Testis (tissue), 2 donors: ENCODE measurements at regions not wholly inside any gene's neighbourhood (a gene's known extent, or its start where the extent isn't known, plus 50 kb on each side); places are given as distances from the start of the nearest gene placed in this dataset.

Source experiments
- CTCF ChIP-seq, 3 experiments: fragments of 450-650 bp in 2 of 3; fragments of 200-600 bp in 1 of 3; sonication (generic) in 1 of 3; IDR thresholded peaks; one replicate each; pipeline ENCODE4 v1.5.1; 2016 to 2019; ENCODE audit warnings: antibody characterized with exemption in 3 of 3, mild to moderate bottlenecking in 2 of 3, moderate library complexity in 1 of 3
- POLR2A ChIP-seq: fragments of 450-650 bp; IDR thresholded peaks from one replicate; pipeline ENCODE4 v1.6.1; 2017; ENCODE audit warnings: antibody characterized with exemption, mild to moderate bottlenecking, moderate library complexity

GRCh38 chr11:119483341-119483880, 60.4 kb upstream of the THY1 start:
- TF ChIP-seq CTCF (IDR thresholded peaks at IDR 0.05) (no peak), POLR2A (no peak)
